Head of caudate nucleus (tissue), 42 donors: ENCODE measurements at regions not wholly inside any gene's neighbourhood (a gene's known extent, or its start where the extent isn't known, plus 50 kb on each side); places are given as distances from the start of the nearest gene placed in this dataset.

Experiments used
- DNase-seq, 42 donors: peaks; one replicate each; pipeline versions ENCODE4 v3.0.0 to v3.0.0-alpha.2; 2020 to 2021; ENCODE audit warnings: mixed read lengths in 7 of 42
- intact Hi-C: fragments of 100-400 bp; cut with DNase I; formaldehyde crosslinking; loops from one replicate; pipeline ENCODE4 v1.15.0; 2022

DNA sequence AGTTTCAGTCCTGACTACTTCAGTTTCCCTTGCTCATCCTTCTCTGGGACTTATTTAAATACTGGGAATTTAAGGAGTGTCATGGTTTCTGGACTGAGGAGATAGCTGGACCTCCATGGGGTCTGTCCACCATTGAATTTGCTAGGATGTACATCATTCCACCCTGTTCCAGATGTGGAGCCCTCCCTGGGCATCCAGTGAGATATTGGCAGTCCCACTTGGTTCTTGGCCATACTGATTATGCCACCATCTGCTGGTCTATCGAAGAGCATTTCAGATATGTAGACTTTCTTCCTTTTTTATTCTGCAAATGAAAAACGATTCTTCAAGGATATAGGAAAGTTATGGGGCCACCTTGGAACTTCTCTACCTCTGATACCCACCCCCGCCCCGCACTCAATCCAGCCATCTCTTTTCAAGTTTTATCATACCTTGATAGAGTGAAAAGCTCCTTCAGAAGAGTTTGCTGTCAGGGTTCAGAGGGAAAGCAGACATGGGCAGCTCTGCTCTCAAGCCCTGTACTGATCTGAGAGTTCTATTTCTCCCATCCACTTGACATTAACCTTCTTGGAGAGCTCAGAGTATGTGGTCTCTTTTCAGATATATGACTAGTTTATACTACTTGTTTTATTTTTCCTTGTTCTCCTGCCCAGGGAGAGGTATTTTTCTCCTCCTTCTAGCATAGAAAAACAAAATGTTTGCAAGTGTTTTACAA, 490.7 kb upstream of the SGCD start:
- intact Hi-C loops = no loop called here
- no peak for DNase-seq

GRCh38 chr5:155838394-155838793, 488.6 kb upstream of the SGCD start:
- intact Hi-C loops = no loop called here
- DNase-seq = no peak

DNA sequence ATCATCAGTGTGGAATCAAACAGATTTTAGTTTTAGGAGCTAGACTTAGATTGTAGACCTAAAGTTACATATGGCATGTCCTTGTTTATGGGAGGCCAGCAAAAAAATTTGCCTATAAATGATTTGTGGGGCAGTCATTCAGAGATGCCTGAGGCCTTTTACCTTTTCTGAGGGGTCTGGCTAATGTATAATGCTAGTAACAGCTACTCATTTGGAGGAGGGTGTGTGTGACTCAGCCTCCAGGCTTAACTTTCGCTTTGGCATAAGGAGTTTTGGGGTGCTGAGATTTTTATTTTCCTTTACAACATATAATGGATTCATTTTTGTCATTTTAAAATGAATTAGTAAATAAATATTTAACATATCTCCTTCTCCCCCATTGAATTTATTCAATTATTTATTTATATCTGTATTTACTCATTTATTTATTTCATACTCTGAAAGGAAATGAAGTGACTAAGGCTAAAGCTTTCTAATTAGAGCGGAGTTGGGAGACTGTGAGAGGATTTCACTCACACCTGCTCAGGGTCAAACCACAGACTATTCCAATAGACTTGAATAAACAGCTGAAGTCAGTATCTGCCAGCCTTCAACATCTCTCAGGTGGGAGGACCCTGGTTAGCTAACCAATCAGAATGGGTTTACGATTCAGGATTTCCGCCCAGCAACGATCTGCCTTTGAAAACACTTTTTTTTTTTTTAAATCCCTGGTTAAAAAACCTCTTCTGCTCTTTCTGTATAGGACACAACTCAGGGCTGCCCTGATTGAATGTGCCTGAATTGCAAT, 487.5 kb upstream of the SGCD start:
- no peak for DNase-seq
- intact Hi-C loops = no loop called here

DNA sequence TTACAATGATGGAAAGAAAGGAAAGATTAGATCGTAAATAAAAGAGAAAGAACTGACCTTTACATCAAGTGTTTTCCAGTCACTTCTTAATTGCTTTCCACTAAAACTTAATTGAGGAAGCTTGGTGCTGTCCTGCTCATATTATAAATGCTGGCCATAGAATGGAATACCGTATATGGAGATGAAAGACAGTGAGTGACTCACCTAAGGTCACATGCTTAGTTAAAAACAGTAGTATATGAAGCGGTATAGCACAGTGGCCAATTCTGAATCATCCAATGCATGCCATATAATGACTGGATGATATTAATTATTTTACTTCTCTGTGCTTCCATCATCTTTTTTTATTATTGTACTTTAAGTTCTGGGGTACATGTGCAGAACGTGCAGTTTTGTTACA, 482.4 kb upstream of the SGCD start:
- intact Hi-C loops = no loop called here
- DNase-seq = no peak

DNA sequence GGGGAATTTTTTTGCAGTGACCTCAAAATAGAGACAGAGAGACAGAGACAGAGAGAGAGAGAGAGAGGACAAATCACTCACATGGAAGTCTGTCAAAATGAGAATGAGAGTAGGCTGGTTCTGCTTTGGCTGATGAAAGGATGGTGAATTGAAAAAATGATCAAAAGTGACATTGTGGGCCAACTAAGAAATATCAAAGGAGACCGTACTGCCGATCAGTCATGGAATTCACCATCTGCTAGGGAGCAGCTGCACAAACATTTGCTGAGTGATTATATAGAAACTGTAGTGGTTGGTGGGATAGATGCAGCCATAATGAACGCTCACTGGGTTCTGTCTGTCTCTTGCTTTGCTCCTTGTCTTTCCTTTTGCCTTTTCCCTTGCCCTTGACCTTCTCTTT, 476.6 kb upstream of the SGCD start:
- no peak for DNase-seq
- intact Hi-C loops = no loop called here

- no peak for DNase-seq
- intact Hi-C loops = no loop called here
Observed at GRCh38 chr5:155866971-155867370, 460.0 kb upstream of the SGCD start.

DNA sequence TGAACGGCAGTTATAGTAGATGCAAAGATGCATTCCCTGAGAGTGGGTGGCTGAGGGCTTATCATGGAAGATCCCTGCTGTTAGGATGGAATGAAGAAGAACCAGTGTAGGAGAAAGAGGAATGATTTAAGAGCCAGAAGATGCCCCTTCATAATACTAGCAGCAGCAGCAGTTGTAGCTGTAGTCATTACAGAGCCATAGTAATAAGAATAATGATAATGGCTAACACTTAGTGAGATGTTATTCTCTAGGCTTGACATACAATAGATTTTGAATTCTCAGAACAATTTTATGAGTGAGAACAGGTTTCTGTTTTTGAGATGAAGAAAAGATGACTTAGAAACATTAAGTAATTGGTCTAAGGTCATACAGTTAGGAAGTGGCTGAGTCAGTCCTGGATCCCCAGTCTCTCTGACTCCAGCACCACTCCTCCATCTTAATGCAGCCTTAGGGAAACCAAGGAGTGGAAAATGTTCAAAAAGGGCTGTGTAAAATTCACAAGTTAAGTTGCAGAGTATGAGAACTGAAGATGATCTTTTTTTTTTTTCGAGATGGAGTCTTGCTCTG, 459.4 kb upstream of the SGCD start:
- no peak for DNase-seq
- intact Hi-C loops = no loop called here

DNA sequence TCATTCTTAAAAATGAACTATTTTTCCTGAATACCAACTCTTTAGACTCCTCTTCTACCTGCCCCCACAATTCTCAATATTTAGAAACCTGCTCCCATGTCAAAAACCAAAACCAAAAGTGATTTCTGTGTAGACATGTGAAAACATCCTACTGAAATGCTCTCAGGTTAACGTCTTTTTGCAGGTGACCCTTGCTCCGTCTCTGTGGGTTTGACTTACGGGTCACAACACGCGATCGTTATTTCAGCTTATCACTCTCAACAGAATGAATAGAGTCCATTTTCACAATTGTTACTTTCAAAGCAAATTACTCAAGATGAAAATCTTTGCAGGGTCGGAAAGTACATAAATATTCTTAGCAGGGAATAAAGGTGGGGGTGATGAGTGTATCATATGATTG, 456.3 kb upstream of the SGCD start:
- no peak for DNase-seq
- intact Hi-C loops = no loop called here

DNA sequence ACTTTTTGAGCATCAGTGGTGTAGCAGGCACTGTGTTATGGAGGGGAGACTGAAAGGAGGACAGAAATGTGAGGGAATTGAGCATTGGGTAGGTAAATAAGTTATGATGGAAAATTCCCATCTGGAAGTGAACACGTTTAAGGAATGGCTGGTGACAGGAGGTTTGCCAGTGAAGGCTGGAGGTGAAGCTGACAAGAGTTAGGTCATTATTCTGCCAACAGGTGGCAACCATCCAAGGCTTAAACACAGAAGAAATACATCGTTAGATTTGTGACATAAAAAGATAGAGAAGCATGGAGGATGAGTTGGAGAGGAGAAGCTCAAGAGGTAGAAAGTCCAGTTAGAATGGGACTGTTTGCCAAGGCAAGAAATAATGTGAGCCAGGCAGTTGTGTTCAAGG, 455.3 kb upstream of the SGCD start:
- intact Hi-C loops = no loop called here
- DNase-seq = no peak

GRCh38 chr5:155872629-155873220, 454.2 kb upstream of the SGCD start:
- intact Hi-C loops = no loop called here
- DNase-seq = no peak

DNA sequence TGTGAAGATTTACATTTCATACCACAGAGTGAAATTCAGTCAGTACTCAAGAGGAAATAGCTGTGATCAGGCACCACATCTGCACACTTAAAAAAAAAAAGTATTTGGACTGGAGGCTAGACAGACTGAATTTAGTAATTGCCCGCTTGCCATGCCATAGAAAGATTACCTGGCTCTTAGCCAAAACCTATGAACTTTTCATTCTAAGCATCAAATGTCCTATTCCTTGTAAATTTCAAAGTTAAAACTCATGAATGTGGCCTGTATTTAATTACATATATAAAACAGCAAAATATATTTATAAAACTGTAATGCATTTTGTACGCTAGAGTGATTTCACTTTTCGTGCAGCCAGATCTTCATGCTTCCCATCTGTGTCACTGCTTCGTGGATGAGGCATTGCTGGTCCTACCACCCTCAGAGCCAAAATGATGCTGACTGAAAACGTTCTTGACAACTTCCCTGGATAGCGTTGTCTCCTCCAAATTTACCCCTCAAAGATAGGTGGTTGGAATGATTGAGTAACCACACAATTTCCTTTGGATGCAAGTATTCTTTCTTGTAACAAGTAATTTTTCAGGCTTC, 447.9 kb upstream of the SGCD start:
- DNase-seq = no peak
- intact Hi-C loops = no loop called here

DNA sequence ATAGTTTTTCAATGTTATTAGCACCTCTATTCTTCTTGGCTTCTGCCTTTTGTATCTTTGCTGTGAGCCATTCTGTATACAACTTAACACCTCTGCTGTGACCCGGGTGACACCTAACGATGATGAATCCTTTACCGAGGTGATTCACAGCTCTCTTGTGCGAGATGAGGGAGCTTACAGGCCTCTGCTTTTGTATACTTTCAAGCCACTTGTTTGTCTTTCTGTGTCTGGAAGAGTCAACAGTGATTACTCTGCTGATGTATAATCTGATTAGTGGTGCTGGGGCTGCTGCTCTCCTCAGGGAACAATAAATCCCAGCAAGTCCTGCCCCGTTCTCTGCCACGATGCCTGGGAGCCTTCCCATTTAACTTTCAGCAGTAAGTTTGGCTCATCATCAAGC, 442.9 kb upstream of the SGCD start:
- DNase-seq = no peak
- intact Hi-C loops = no loop called here

DNA sequence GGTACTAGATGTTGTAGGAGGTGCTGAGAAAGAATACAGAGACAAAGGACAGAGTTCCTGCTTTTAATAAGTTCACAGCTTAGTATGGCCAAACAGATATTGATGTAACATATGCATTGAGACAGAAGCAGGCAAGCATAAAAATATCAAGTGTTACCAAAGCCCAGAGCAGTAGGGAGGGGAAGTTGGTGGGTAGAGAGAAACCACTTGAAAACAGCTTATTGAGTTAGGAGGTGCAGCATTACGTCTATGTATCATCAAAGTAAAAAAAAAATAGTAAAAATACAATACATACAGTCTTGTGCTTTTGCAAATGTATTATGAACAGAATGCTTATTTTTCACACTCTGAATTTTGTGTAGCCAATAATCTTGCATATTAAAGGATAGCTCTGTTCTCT, 441.8 kb upstream of the SGCD start:
- no peak for DNase-seq
- intact Hi-C loops = no loop called here

GRCh38 chr5:155886311-155887031, 440.5 kb upstream of the SGCD start:
- intact Hi-C loops = no loop called here
- DNase-seq = no peak

DNA sequence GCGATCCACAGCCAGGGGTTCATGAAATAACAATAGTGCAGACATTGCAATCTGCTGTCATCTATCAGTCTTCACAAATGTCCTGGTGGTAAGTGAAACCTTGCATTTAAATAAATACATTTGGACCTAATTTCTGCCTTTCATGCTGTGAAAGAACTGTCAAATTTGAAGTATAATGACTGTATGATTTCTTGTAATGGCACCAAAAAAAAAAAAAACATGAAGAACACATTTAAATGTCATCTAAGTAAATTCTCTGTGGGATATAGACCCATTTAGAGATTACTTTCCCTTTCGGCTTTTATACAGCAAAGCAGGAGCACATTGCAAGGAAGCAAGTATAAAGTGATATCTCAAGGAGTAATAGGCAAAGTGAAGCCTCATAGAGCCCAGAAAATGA, 431.5 kb upstream of the SGCD start:
- DNase-seq = no peak
- intact Hi-C loops = no loop called here

- intact Hi-C loops = no loop called here
- DNase-seq = no peak
Observed at GRCh38 chr5:155897761-155898160, 429.2 kb upstream of the SGCD start.

DNA sequence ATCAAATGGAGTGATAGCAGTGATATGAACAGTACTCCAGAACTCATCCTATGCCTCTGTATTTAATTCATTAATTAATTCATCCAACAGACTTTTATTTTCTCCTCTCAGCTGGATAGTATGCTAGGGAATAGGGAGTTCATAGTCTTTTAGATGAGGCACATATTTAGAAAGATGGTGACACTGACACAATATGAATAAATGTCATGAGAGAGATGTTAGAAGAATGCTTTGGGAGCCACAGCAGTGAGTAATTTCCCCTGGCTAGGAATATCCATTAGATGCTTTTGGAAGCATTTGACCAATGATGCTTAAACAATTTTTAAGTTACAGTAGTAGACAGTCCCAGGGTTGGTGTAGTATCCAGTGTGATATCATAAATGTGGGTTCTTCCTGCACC, 428.7 kb upstream of the SGCD start:
- intact Hi-C loops = no loop called here
- no peak for DNase-seq

- intact Hi-C loops = no loop called here
- DNase-seq = no peak
Observed at GRCh38 chr5:155903791-155904190, 423.2 kb upstream of the SGCD start.

DNA sequence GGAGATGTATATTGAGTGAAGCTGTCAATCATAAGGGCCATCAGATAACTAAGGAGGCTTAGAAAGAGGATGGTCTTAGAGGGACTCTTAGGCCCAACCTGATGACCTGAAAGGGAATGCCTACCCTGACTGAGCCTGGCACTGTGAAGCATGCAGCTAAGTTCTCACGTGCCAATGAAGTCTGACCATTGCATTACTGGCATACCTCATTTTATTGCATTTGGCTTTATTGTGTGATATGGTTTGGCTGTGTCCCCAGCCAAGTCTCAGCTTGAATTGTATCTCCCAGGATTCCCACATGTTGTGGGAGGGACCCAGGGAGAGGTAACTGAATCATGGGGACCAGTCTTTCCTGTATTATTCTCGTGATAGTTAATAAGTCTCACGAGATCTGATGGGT, 421.6 kb upstream of the SGCD start:
- intact Hi-C loops = no loop called here
- no peak for DNase-seq
